HCT116 (cell line): ENCODE measurements at regions not wholly inside any gene's neighbourhood (a gene's known extent, or its start where the extent isn't known, plus 50 kb on each side); places are given as distances from the start of the nearest gene placed in this dataset.

Source experiments
- ATAC-seq: fragments of 200-7000 bp; cut with Tn5 transposase; 2 replicates; pipeline ENCODE4 v1.9.1; 2020; ENCODE audit warnings: mild to moderate bottlenecking, moderate library complexity
- BruUV-seq: library from RNA; stranded (reverse); fragments of 400-500 nt; replicated peaks from 2 replicates; lab custom pipeline; 2021; lab: Mats Ljungman, UMichigan
- CTCF ChIA-PET: fragments of 300-600 bp; sonication (Branson Sonifier 250); formaldehyde crosslinking; loops from one replicate; lab custom pipeline; 2021; ENCODE audit warnings: antibody characterized with exemption; lab: Charles Lee
- POLR2A ChIA-PET: fragments of 300-600, 350-600 bp; sonication (Branson Sonifier 250); formaldehyde crosslinking; loops from one replicate; lab custom pipeline; 2021; ENCODE audit warnings: antibody characterized with exemption; lab: Charles Lee
- RAD21 ChIA-PET, 2 experiments: fragments of 300-600 bp; sonication (Branson Sonifier 250); formaldehyde crosslinking; loops; one replicate each; lab custom pipeline; 2023; ENCODE audit warnings: low total read pairs in 2 of 2; ENCODE audit not compliant: uncharacterized antibody in 2 of 2, unreplicated experiment in 2 of 2, low non-redundant PET in 1 of 2; lab: Charles Lee
- DNase-seq: peaks from one replicate; pipeline ENCODE4 v3.0.0-alpha.2; 2010; ENCODE audit warnings: low read depth, low spot score
- H2AFZ ChIP-seq: fragments of 200-600 bp; shearing (Covaris generic), sonication (generic); 2 replicates; pipeline ENCODE4 v1.6.1; 2017; ENCODE audit warnings: low read depth, mixed run types, mixed read lengths, antibody characterized with exemption, low read length; ENCODE audit not compliant: poor library complexity, severe bottlenecking
- H3K27ac ChIP-seq: 2 replicates; pipeline ENCODE4 v1.5.1; 2012; ENCODE audit warnings: low read depth, low read length
- H3K27me3 ChIP-seq: fragments of 200-600 bp; sonication (generic); 2 replicates; pipeline ENCODE4 v1.6.1; 2016; ENCODE audit warnings: mixed run types, low read length, mixed read lengths; ENCODE audit not compliant: insufficient read depth
- H3K36me3 ChIP-seq, 2 experiments: fragments of 200-500 bp in 1 of 2; fragments of 200-600 bp in 1 of 2; sonication (Bioruptor generic) in 1 of 2; sonication (generic) in 1 of 2; 2 replicates each; pipeline versions ENCODE4 v1.5.1 to v1.6.1; 2014 to 2016; ENCODE audit warnings: low read length in 2 of 2, inconsistent platforms in 1 of 2, mixed read lengths in 1 of 2, mixed run types in 1 of 2; ENCODE audit not compliant: insufficient read depth in 2 of 2, control insufficient read depth in 1 of 2
- H3K4me1 ChIP-seq, 2 experiments: fragments of 200-600 bp in 1 of 2; sonication (generic) in 1 of 2; 2 replicates each; pipeline versions ENCODE4 v1.5.1 to v1.6.1; 2012 to 2017; ENCODE audit warnings: low read length in 2 of 2, inconsistent platforms in 1 of 2, mild to moderate bottlenecking in 1 of 2, mixed read lengths in 1 of 2, mixed run types in 1 of 2, moderate library complexity in 1 of 2; ENCODE audit not compliant: insufficient read depth in 2 of 2, control insufficient read depth in 1 of 2
- H3K4me2 ChIP-seq: fragments of 200-600 bp; sonication (generic); 2 replicates; pipeline ENCODE4 v1.6.1; 2017; ENCODE audit warnings: mixed run types, low read length, mixed read lengths
- H3K4me3 ChIP-seq, 2 experiments: fragments of 200-600 bp in 1 of 2; sonication (generic) in 1 of 2; replicated peaks in 1 of 2; 2 replicates each; pipeline ENCODE4 v1.5.1; 2011 to 2016; ENCODE audit warnings: low read length in 2 of 2, control low read depth in 1 of 2, low read depth in 1 of 2, mild to moderate bottlenecking in 1 of 2, mixed read lengths in 1 of 2, mixed run types in 1 of 2
- H3K79me2 ChIP-seq: fragments of 200-600 bp; sonication (generic); 2 replicates; pipeline ENCODE4 v1.6.1; 2017; ENCODE audit warnings: mild to moderate bottlenecking, mixed run types, low read length, moderate library complexity, mixed read lengths; ENCODE audit not compliant: insufficient read depth
- H3K9ac ChIP-seq: fragments of 200-600 bp; sonication (generic); 2 replicates; pipeline ENCODE4 v1.6.1; 2016; ENCODE audit warnings: low read length, mixed read lengths
- H3K9me2 ChIP-seq: fragments of 200-600 bp; sonication (generic), shearing (Covaris generic); 2 replicates; pipeline ENCODE4 v1.6.1; 2017; ENCODE audit warnings: mixed run types, mild to moderate bottlenecking, moderate library complexity; ENCODE audit not compliant: insufficient read depth
- H3K9me3 ChIP-seq, 2 experiments: fragments of 200-500 bp in 1 of 2; fragments of 200-600 bp in 1 of 2; sonication (Bioruptor generic) in 1 of 2; sonication (generic) in 1 of 2; 2 replicates each; pipeline ENCODE4 v1.6.1; 2014 to 2017; ENCODE audit warnings: low read length in 2 of 2, mixed read lengths in 2 of 2, inconsistent platforms in 1 of 2, low read depth in 1 of 2, mild to moderate bottlenecking in 1 of 2, mixed run types in 1 of 2, moderate library complexity in 1 of 2; ENCODE audit not compliant: control insufficient read depth in 1 of 2, insufficient read depth in 1 of 2
- H4K20me1 ChIP-seq: fragments of 200-600 bp; sonication (generic), shearing (Covaris generic); 2 replicates; pipeline ENCODE4 v1.6.1; 2017; ENCODE audit warnings: mixed run types, mild to moderate bottlenecking, moderate library complexity; ENCODE audit not compliant: insufficient read depth
- FOSL1 ChIP-seq: IDR thresholded peaks from 2 replicates; pipeline ENCODE4 v1.6.1; 2012; ENCODE audit warnings: low read depth
- JUND ChIP-seq: IDR thresholded peaks from 2 replicates; pipeline ENCODE4 v1.6.1; 2012
- REST ChIP-seq: IDR thresholded peaks from 2 replicates; pipeline ENCODE4 v1.6.1; 2012; ENCODE audit warnings: low read depth
- SRF ChIP-seq: IDR thresholded peaks from 2 replicates; pipeline ENCODE4 v1.6.1; 2012; ENCODE audit warnings: low read depth
- YY1 ChIP-seq: IDR thresholded peaks from 2 replicates; pipeline ENCODE4 v1.6.1; 2011; ENCODE audit warnings: low read length, low read depth, moderate library complexity, mild to moderate bottlenecking; ENCODE audit not compliant: insufficient replicate concordance; ENCODE audit errors: extremely low read depth
- ZNF274 ChIP-seq: fragments of 200-500 bp; sonication (Bioruptor generic); IDR thresholded peaks from 2 replicates; pipeline ENCODE4 v1.6.1; 2014; ENCODE audit warnings: mild to moderate bottlenecking, low read depth, low read length, inconsistent platforms
- intact Hi-C: fragments of 100-400 bp; cut with micrococcal nuclease; formaldehyde crosslinking; loops from 2 replicates; pipeline ENCODE4 v1.10.0; 2022

- ChIA-PET RAD21 (no interaction called here), POLR2A (no interaction called here), CTCF (interaction anchor here (3.0 kb wide), 1 partner anchor 8 kb away, joined by 27 read pairs; no protein-coding TSS in a partner anchor)
- Histone ChIP-seq H3K27ac (no peak overlapping the region), H3K4me2 (no peak overlapping the region), H4K20me1 (no peaks in the 10 kb centered on the region), H3K27me3 (no peaks in the 10 kb centered on the region), H3K9ac (no peak overlapping the region), H3K4me1 (peaks cover 9 to 37% of the 10 kb centered on the region in 2 experiments), H3K9me2 (no peaks in the 10 kb centered on the region), H3K79me2 (peaks cover 19% of the 10 kb centered on the region), H3K9me3 (no peaks in the 10 kb centered on the region), H2AFZ (no peak overlapping the region), H3K36me3 (peaks cover 8 to 26% of the 10 kb centered on the region in 2 experiments; a peak in 3 of 4 replicates), H3K4me3 (no peak overlapping the region)
- TF ChIP-seq JUND: no peak
- TF ChIP-seq ZNF274: no peak
- no peak for TF ChIP-seq SRF
- no peak for TF ChIP-seq YY1
- TF ChIP-seq REST: no peak
- TF ChIP-seq FOSL1: no peak
- intact Hi-C loops: loop anchor here (5.0 kb wide), 1 partner anchor 375 kb away; no protein-coding TSS in a partner anchor
- ATAC-seq: no peak
- BruUV-seq: no TSS peak
- DNase-seq: no peak
Measured at GRCh38 chr4:55177461-55177860, 52.1 kb upstream of the KDR start.
